GM12878 (cell line): ENCODE measurements at regions not wholly inside any gene's neighbourhood (a gene's known extent, or its start where the extent isn't known, plus 50 kb on each side); places are given as distances from the start of the nearest gene placed in this dataset.
A peak's percentile ranks its signal among the peaks of the same experiment; 100 is the strongest.

Experiments used
- ASH2L ChIP-seq: fragments of 300-600, 200-600 bp; sonication (generic); IDR thresholded peaks from 2 replicates; pipeline ENCODE4 v1.6.1; 2017; ENCODE audit warnings: low read depth, mild to moderate bottlenecking, borderline replicate concordance
- BHLHE40 ChIP-seq, 2 experiments: fragments of 450-650 bp in 1 of 2; IDR thresholded peaks; 2 replicates each; pipeline ENCODE4 v1.6.1; 2011 to 2017; ENCODE audit warnings: low read depth in 2 of 2, borderline replicate concordance in 1 of 2, improper control_type of control experiment in 1 of 2, low read length in 1 of 2, mild to moderate bottlenecking in 1 of 2
- CBX5 ChIP-seq: sonication (generic); IDR thresholded peaks from 2 replicates; pipeline ENCODE4 v1.6.1; 2016; ENCODE audit warnings: low read depth, moderate library complexity, mild to moderate bottlenecking, inconsistent platforms
- CREM ChIP-seq: IDR thresholded peaks from 2 replicates; pipeline ENCODE4 v1.6.1; 2014; ENCODE audit warnings: antibody characterized with exemption, low read depth
- DPF2 ChIP-seq: fragments of 450-650 bp; IDR thresholded peaks from 2 replicates; pipeline ENCODE4 v1.6.1; 2017; ENCODE audit warnings: mild to moderate bottlenecking
- HDAC2 ChIP-seq: fragments of 200-600 bp; sonication (generic); IDR thresholded peaks from 2 replicates; pipeline ENCODE4 v1.6.1; 2017
- NBN ChIP-seq: fragments of 450-650 bp; IDR thresholded peaks from 2 replicates; pipeline ENCODE4 v1.6.1; 2016
- NFIC ChIP-seq: IDR thresholded peaks from 2 replicates; pipeline ENCODE4 v1.6.1; 2012; ENCODE audit warnings: low read depth, mild to moderate bottlenecking, inconsistent platforms, low read length, moderate library complexity
- NR2C2 ChIP-seq: IDR thresholded peaks from 2 replicates; pipeline ENCODE4 v1.6.1; 2011; ENCODE audit warnings: borderline replicate concordance, low read depth; ENCODE audit not compliant: control insufficient read depth, insufficient read length
- PAX5 ChIP-seq: IDR thresholded peaks from 2 replicates; pipeline ENCODE4 v1.6.1; 2011; ENCODE audit warnings: low read depth, low read length, borderline replicate concordance
- RB1 ChIP-seq: fragments of 450-650 bp; formaldehyde crosslinking; IDR thresholded peaks from 2 replicates; pipeline ENCODE4 v1.6.1; 2017; ENCODE audit warnings: mild to moderate bottlenecking, borderline replicate concordance
- RELA ChIP-seq: fragments of 450-650 bp; IDR thresholded peaks from 2 replicates; pipeline ENCODE4 v1.8.0; 2014; ENCODE audit warnings: borderline replicate concordance; ENCODE audit not compliant: partially characterized antibody
- SIN3A ChIP-seq: IDR thresholded peaks from 2 replicates; pipeline ENCODE4 v1.6.1; 2012; ENCODE audit warnings: low read depth, low read length, improper control_type of control experiment
- SMC3 ChIP-seq: IDR thresholded peaks from 2 replicates; pipeline ENCODE4 v1.6.1; 2011; ENCODE audit warnings: low read length, improper control_type of control experiment, borderline replicate concordance
- SRF ChIP-seq, 2 experiments: IDR thresholded peaks; 2 replicates each; pipeline ENCODE4 v1.6.1; 2011; ENCODE audit warnings: low read depth in 2 of 2, low read length in 2 of 2, mild to moderate bottlenecking in 1 of 2, moderate library complexity in 1 of 2
- TAF1 ChIP-seq: IDR thresholded peaks from 2 replicates; pipeline ENCODE4 v1.6.1; 2011; ENCODE audit warnings: mild to moderate bottlenecking, low read depth, low read length, borderline replicate concordance
- TARDBP ChIP-seq: IDR thresholded peaks from 2 replicates; pipeline ENCODE4 v1.6.1; 2016; ENCODE audit warnings: borderline replicate concordance
- TBL1XR1 ChIP-seq: IDR thresholded peaks from 2 replicates; pipeline ENCODE4 v1.6.1; 2012; ENCODE audit warnings: low read depth, low read length, improper control_type of control experiment
- TCF12 ChIP-seq: IDR thresholded peaks from 2 replicates; pipeline ENCODE4 v1.6.1; 2011; ENCODE audit warnings: low read depth, mild to moderate bottlenecking, low read length
- TCF3 ChIP-seq: IDR thresholded peaks from 2 replicates; pipeline ENCODE4 v1.6.1; 2012; ENCODE audit warnings: low read depth, mild to moderate bottlenecking, low read length, borderline replicate concordance; ENCODE audit not compliant: insufficient read depth
- TCF7 ChIP-seq: IDR thresholded peaks from 2 replicates; pipeline ENCODE4 v1.6.1; 2014; ENCODE audit warnings: antibody characterized with exemption, borderline replicate concordance
- TF ChIP-seq, protein P1 (sequence below): fragments of 450-650 bp; formaldehyde crosslinking; IDR thresholded peaks from 2 replicates; pipeline ENCODE4 v1.5.0; 2022; ENCODE audit warnings: mild to moderate bottlenecking, missing genetic modification characterization
- TF ChIP-seq, protein P2 (sequence below): fragments of 150-350 bp; IDR thresholded peaks from 2 replicates; pipeline ENCODE4 v1.6.1; 2016; ENCODE audit warnings: low read depth, low read length

DNA sequence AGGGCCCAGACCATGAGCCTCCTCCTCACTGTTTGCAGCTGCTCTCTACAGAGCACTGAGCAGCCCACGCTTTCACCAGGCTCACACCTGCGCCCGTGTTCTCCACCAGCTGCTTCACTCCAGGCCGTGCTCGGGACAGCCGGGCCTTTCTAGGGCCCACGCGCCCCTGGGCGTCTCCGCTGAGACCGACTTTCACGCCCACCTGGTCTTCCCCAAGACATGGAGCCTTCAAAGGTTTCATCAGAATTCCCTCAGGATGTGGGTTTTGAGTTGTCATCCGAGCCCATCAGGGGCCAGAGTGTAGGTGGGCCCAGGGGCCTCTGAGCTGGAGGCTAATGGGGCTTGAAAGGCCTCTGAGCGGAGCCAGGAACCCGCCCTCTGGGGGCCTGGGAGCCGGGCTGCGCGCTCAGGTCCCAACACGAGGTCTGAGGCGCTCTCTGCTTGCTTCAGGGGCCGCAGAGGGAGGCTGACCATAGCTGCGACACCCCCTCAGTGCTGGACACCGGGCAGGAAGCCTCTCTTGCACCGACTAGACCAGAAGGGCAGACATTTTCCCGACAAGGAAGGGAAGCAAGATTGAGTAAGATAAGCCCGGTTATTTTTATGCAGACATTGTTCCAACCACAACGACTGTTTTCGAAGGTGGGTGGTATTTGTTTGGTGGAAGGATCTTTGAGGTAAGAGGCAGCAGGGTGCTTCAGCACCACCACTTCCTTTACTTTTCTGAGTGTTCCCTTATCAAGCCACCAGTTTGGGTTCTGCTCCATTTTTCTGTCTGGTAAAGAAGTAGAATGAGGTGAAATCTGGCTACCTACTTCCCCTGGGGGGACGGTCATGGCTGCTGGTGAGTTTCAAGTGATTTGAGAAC lies 125.0 kb upstream of the FUT8 start (continued):
- TF ChIP-seq, protein P1, sequence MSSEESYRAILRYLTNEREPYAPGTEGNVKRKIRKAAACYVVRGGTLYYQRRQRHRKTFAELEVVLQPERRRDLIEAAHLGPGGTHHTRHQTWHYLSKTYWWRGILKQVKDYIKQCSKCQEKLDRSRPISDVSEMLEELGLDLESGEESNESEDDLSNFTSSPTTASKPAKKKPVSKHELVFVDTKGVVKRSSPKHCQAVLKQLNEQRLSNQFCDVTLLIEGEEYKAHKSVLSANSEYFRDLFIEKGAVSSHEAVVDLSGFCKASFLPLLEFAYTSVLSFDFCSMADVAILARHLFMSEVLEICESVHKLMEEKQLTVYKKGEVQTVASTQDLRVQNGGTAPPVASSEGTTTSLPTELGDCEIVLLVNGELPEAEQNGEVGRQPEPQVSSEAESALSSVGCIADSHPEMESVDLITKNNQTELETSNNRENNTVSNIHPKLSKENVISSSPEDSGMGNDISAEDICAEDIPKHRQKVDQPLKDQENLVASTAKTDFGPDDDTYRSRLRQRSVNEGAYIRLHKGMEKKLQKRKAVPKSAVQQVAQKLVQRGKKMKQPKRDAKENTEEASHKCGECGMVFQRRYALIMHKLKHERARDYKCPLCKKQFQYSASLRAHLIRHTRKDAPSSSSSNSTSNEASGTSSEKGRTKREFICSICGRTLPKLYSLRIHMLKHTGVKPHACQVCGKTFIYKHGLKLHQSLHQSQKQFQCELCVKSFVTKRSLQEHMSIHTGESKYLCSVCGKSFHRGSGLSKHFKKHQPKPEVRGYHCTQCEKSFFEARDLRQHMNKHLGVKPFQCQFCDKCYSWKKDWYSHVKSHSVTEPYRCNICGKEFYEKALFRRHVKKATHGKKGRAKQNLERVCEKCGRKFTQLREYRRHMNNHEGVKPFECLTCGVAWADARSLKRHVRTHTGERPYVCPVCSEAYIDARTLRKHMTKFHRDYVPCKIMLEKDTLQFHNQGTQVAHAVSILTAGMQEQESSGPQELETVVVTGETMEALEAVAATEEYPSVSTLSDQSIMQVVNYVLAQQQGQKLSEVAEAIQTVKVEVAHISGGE, result no peak
- 0 out of 4 replicates have a peak, but pooled peaks of 1 of the 2 experiments have one; percentile 11 for TF ChIP-seq SRF (IDR thresholded peaks at IDR 0.05; ENCODE audit: low read depth in 2 of 2, low read length in 2 of 2)
- TF ChIP-seq ASH2L, result 0 out of 2 replicates have a peak, but pooled peaks have one; percentile 30
- TF ChIP-seq TAF1, result peak; percentile 60; the same call in 1 of the 2 replicates
- TF ChIP-seq TCF3, result peak; percentile 98
- TF ChIP-seq NFIC, result peak; percentile 94
- TF ChIP-seq TBL1XR1, result peak; percentile 66
- TF ChIP-seq DPF2, result peak; percentile 82; the same call in 1 of the 2 replicates
- TF ChIP-seq PAX5, result peak; percentile 33; the same call in 1 of the 2 replicates
- peak; percentile 100 for TF ChIP-seq TCF12
- TF ChIP-seq TARDBP, result peak; percentile 49; the same call in 1 of the 2 replicates
- TF ChIP-seq RELA, result no peak
- no peak for TF ChIP-seq SIN3A
- TF ChIP-seq NR2C2, result no peak
- TF ChIP-seq RB1, result 0 out of 2 replicates have a peak, but pooled peaks have one; percentile 18
- peak; percentile 12; the same call in 1 of the 2 replicates for TF ChIP-seq SMC3
- peak; percentile 61; the same call in 1 of the 2 replicates for TF ChIP-seq TCF7
- TF ChIP-seq NBN, result peak; percentile 60; the same call in 1 of the 2 replicates
- TF ChIP-seq, protein P2, sequence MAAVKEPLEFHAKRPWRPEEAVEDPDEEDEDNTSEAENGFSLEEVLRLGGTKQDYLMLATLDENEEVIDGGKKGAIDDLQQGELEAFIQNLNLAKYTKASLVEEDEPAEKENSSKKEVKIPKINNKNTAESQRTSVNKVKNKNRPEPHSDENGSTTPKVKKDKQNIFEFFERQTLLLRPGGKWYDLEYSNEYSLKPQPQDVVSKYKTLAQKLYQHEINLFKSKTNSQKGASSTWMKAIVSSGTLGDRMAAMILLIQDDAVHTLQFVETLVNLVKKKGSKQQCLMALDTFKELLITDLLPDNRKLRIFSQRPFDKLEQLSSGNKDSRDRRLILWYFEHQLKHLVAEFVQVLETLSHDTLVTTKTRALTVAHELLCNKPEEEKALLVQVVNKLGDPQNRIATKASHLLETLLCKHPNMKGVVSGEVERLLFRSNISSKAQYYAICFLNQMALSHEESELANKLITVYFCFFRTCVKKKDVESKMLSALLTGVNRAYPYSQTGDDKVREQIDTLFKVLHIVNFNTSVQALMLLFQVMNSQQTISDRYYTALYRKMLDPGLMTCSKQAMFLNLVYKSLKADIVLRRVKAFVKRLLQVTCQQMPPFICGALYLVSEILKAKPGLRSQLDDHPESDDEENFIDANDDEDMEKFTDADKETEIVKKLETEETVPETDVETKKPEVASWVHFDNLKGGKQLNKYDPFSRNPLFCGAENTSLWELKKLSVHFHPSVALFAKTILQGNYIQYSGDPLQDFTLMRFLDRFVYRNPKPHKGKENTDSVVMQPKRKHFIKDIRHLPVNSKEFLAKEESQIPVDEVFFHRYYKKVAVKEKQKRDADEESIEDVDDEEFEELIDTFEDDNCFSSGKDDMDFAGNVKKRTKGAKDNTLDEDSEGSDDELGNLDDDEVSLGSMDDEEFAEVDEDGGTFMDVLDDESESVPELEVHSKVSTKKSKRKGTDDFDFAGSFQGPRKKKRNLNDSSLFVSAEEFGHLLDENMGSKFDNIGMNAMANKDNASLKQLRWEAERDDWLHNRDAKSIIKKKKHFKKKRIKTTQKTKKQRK, result no peak
- no peak for TF ChIP-seq HDAC2
- TF ChIP-seq BHLHE40 (IDR thresholded peaks at IDR 0.05; ENCODE audit: borderline replicate concordance in 1 of 2, low read depth in 2 of 2, low read length in 1 of 2), result peak; percentile 66 to 79
- no peak; the same call in 1 of the 2 replicates for TF ChIP-seq CBX5
- peak; percentile 83 for TF ChIP-seq CREM
